Ectodermal cell (in vitro differentiated cells): ENCODE measurements at regions not wholly inside any gene's neighbourhood (a gene's known extent, or its start where the extent isn't known, plus 50 kb on each side); places are given as distances from the start of the nearest gene placed in this dataset.
"Not testable (repeated sequence)": the region's sequence is repeated elsewhere in the genome, so short reads cannot be mapped to it uniquely, and the experiment has no call there.

Experiments used
- H3K27ac ChIP-seq: 2 replicates; pipeline ENCODE4 v1.7.0; 2013; ENCODE audit warnings: mild to moderate bottlenecking, low read depth, low read length; ENCODE audit not compliant: insufficient read depth, poor library complexity, severe bottlenecking
- H3K27me3 ChIP-seq: 2 replicates; pipeline ENCODE4 v1.7.0; 2013; ENCODE audit warnings: mild to moderate bottlenecking, low read length; ENCODE audit not compliant: insufficient read depth, control insufficient read depth, poor library complexity, severe bottlenecking
- H3K36me3 ChIP-seq: one replicate; pipeline ENCODE4 v1.7.0; 2013; ENCODE audit warnings: low read length; ENCODE audit not compliant: control insufficient read depth, insufficient read depth
- H3K4me1 ChIP-seq: one replicate; pipeline ENCODE4 v1.7.0; 2013; ENCODE audit warnings: low read length; ENCODE audit not compliant: control insufficient read depth, insufficient read depth
- H3K4me3 ChIP-seq: 2 replicates; pipeline ENCODE4 v1.7.0; 2013; ENCODE audit warnings: low read depth, low read length, control low read depth; ENCODE audit not compliant: insufficient read depth
- H3K9me3 ChIP-seq: 2 replicates; pipeline ENCODE4 v1.7.0; 2013; ENCODE audit warnings: mild to moderate bottlenecking, low read length, moderate library complexity; ENCODE audit not compliant: control insufficient read depth
- WGBS, 2 experiments: methylation state at CpG; one replicate each; pipeline ENCODE4 v1.1.7; 2013; ENCODE audit warnings: missing lambda C conversion rate in 2 of 2; 5-methylcytosine and 5-hydroxymethylcytosine counted together

GRCh38 chr10:28906934-28907333 lies 229.6 kb downstream of the BAMBI start:
- Histone ChIP-seq H3K4me1 (no peaks in the 10 kb centered on the region), H3K36me3 (no peaks in the 10 kb centered on the region), H3K4me3 (no peak overlapping the region), H3K27ac (no peak overlapping the region), H3K9me3 (no peaks in the 10 kb centered on the region), H3K27me3 (no peaks in the 10 kb centered on the region)
- 93% methylated on average over 3 of the region's 3 CpGs for WGBS, 2 experiments

GRCh38 chr10:28909875-28910274 lies 232.6 kb downstream of the BAMBI start:
- WGBS, 2 experiments = 91 to 92% methylated on average over 5 of the region's 5 CpGs
- Histone ChIP-seq H3K27me3 (no peaks in the 10 kb centered on the region), H3K9me3 (no peaks in the 10 kb centered on the region), H3K36me3 (no peaks in the 10 kb centered on the region), H3K27ac (no peak overlapping the region), H3K4me3 (no peak overlapping the region), H3K4me1 (no peaks in the 10 kb centered on the region)

GRCh38 chr10:28910956-28911355 lies 233.6 kb downstream of the BAMBI start:
- no peaks in the 10 kb centered on the region for H3K27me3 ChIP-seq
- no peaks in the 10 kb centered on the region for H3K36me3 ChIP-seq
- no peaks in the 10 kb centered on the region for H3K4me1 ChIP-seq
- WGBS, 2 experiments = 94 to 99% methylated on average over 3 of the region's 3 CpGs
- no peak overlapping the region for H3K4me3 ChIP-seq
- H3K9me3 ChIP-seq = no peaks in the 10 kb centered on the region
- no peak overlapping the region for H3K27ac ChIP-seq

GRCh38 chr10:28911511-28911910 lies 234.2 kb downstream of the BAMBI start:
- WGBS, 2 experiments = 89 to 95% methylated on average over 7 to 8 of the region's 8 CpGs
- H3K9me3 ChIP-seq, H3K4me1 ChIP-seq, H3K27ac ChIP-seq, H3K27me3 ChIP-seq, H3K36me3 ChIP-seq, H3K4me3 ChIP-seq: not testable (repeated sequence)

- Histone ChIP-seq H3K27me3 (no peaks in the 10 kb centered on the region), H3K9me3 (no peaks in the 10 kb centered on the region), H3K27ac (no peak overlapping the region), H3K4me3 (no peak overlapping the region), H3K36me3 (no peaks in the 10 kb centered on the region), H3K4me1 (no peaks in the 10 kb centered on the region)
- WGBS, 2 experiments = 96% methylated on average over 9 of the region's 9 CpGs
Observed at GRCh38 chr10:28912017-28912783, 234.9 kb downstream of the BAMBI start.

- no peak overlapping the region for H3K27ac ChIP-seq
- no peaks in the 10 kb centered on the region for H3K27me3 ChIP-seq
- no peaks in the 10 kb centered on the region for H3K9me3 ChIP-seq
- WGBS, 2 experiments = 94 to 95% methylated on average over 10 to 11 of the region's 12 CpGs
- no peaks in the 10 kb centered on the region for H3K36me3 ChIP-seq
- H3K4me3 ChIP-seq = no peak overlapping the region
- no peaks in the 10 kb centered on the region for H3K4me1 ChIP-seq
Observed at GRCh38 chr10:28913436-28914237, 236.3 kb downstream of the BAMBI start.

- Histone ChIP-seq H3K4me1 (no peaks in the 10 kb centered on the region), H3K4me3 (no peak overlapping the region), H3K27me3 (no peaks in the 10 kb centered on the region), H3K27ac (no peak overlapping the region), H3K9me3 (no peaks in the 10 kb centered on the region), H3K36me3 (no peaks in the 10 kb centered on the region)
- 92 to 94% methylated on average over 3 of the region's 3 CpGs for WGBS, 2 experiments
Observed at GRCh38 chr10:28914701-28915100, 237.4 kb downstream of the BAMBI start.

GRCh38 chr10:28915989-28916588 lies 238.8 kb downstream of the BAMBI start:
- Histone ChIP-seq H3K4me1 (no peaks in the 10 kb centered on the region), H3K9me3 (no peaks in the 10 kb centered on the region), H3K4me3 (no peak overlapping the region), H3K27me3 (no peaks in the 10 kb centered on the region), H3K27ac (no peak overlapping the region), H3K36me3 (no peaks in the 10 kb centered on the region)
- WGBS, 2 experiments = 93 to 95% methylated on average over 9 of the region's 9 CpGs

GRCh38 chr10:28920091-28920490 lies 242.8 kb downstream of the BAMBI start:
- no peaks in the 10 kb centered on the region for H3K36me3 ChIP-seq
- 74 to 94% methylated on average over 3 of the region's 3 CpGs for WGBS, 2 experiments
- H3K27me3 ChIP-seq = no peaks in the 10 kb centered on the region
- H3K27ac ChIP-seq = no peak overlapping the region
- no peaks in the 10 kb centered on the region for H3K4me1 ChIP-seq
- H3K4me3 ChIP-seq = no peak overlapping the region
- H3K9me3 ChIP-seq = no peaks in the 10 kb centered on the region

- no peaks in the 10 kb centered on the region for H3K9me3 ChIP-seq
- no peaks in the 10 kb centered on the region for H3K27me3 ChIP-seq
- H3K4me1 ChIP-seq = no peaks in the 10 kb centered on the region
- H3K4me3 ChIP-seq = no peak overlapping the region
- no peak overlapping the region for H3K27ac ChIP-seq
- 82% methylated on average over 2 of the region's 2 CpGs for WGBS, 2 experiments
- H3K36me3 ChIP-seq = no peaks in the 10 kb centered on the region
Observed at GRCh38 chr10:28922127-28922526, 244.8 kb downstream of the BAMBI start.
